B cell (primary cell): ENCODE measurements at regions not wholly inside any gene's neighbourhood (a gene's known extent, or its start where the extent isn't known, plus 50 kb on each side); places are given as distances from the start of the nearest gene placed in this dataset.
"Not testable (repeated sequence)": the region's sequence is repeated elsewhere in the genome, so short reads cannot be mapped to it uniquely, and the experiment has no call there.

ENCODE experiments used
- ATAC-seq: fragments of 200-7000 bp; cut with Tn5 transposase; one replicate; pipeline ENCODE4 v1.10.0; 2021; ENCODE audit warnings: low read depth, mild to moderate bottlenecking, moderate number of reproducible peaks, moderate library complexity
- CTCF ChIA-PET: fragments of 350-600 bp; sonication (Branson Sonifier 250); formaldehyde crosslinking; loops from one replicate; lab custom pipeline; 2021; ENCODE audit warnings: antibody characterized with exemption, inconsistent platforms; lab: Charles Lee
- POLR2A ChIA-PET: fragments of 350-600 bp; sonication (Branson Sonifier 250); formaldehyde crosslinking; loops from one replicate; lab custom pipeline; 2021; ENCODE audit warnings: antibody characterized with exemption; lab: Charles Lee
- DNase-seq: peaks from one replicate; pipeline ENCODE4 v3.0.0; 2013
- H2AFZ ChIP-seq: 2 replicates; pipeline ENCODE4 v1.6.1; 2012; ENCODE audit warnings: mild to moderate bottlenecking, low read depth, low read length; ENCODE audit not compliant: insufficient read depth, poor library complexity, severe bottlenecking
- H3K27ac ChIP-seq, 2 donors: 1 replicate in 1 of 2; 2 replicates in 1 of 2; pipeline ENCODE4 v1.5.1; 2012 to 2013; ENCODE audit warnings: low read length in 2 of 2, mild to moderate bottlenecking in 2 of 2, moderate library complexity in 1 of 2
- H3K27me3 ChIP-seq, 4 experiments: fragments of 200-600 bp in 1 of 4; sonication (generic) in 1 of 4; replicated peaks in 1 of 4; 1 replicate in 2 of 4; 2 replicates in 2 of 4; pipeline versions ENCODE4 v1.6.1 to v1.7.0; 2013 to 2016; ENCODE audit warnings: low read length in 3 of 4, mild to moderate bottlenecking in 2 of 4, mixed read lengths in 1 of 4, moderate library complexity in 1 of 4; ENCODE audit not compliant: insufficient read depth in 4 of 4, control insufficient read depth in 3 of 4; ENCODE audit errors: control extremely low read depth in 1 of 4
- H3K36me3 ChIP-seq, 2 experiments: replicated peaks in 1 of 2; 1 replicate in 1 of 2; 2 replicates in 1 of 2; pipeline versions ENCODE4 v1.6.1 to v1.7.1; 2013; ENCODE audit warnings: low read length in 1 of 2; ENCODE audit not compliant: insufficient read depth in 2 of 2, control insufficient read depth in 1 of 2; ENCODE audit errors: control extremely low read depth in 1 of 2, extremely low read depth in 1 of 2
- H3K4me1 ChIP-seq, 2 donors: fragments of 200-600 bp in 1 of 2; sonication (generic) in 1 of 2; 1 replicate in 1 of 2; 2 replicates in 1 of 2; pipeline versions ENCODE4 v1.5.1 to v1.6.1; 2013 to 2017; ENCODE audit warnings: low read length in 2 of 2; ENCODE audit not compliant: control insufficient read depth in 2 of 2, insufficient read depth in 2 of 2
- H3K4me2 ChIP-seq: replicated peaks from 2 replicates; pipeline ENCODE3; 2012; ENCODE audit warnings: mild to moderate bottlenecking, low read depth, low read length; ENCODE audit not compliant: poor library complexity, severe bottlenecking
- H3K4me3 ChIP-seq, 5 experiments: fragments of 200-600 bp in 1 of 5; sonication (generic) in 1 of 5; 1 replicate in 3 of 5; 2 replicates in 2 of 5; pipeline versions ENCODE4 v1.5.1 to v1.7.0; 2011 to 2016; ENCODE audit warnings: low read length in 4 of 5, mild to moderate bottlenecking in 4 of 5, low read depth in 2 of 5, control low read depth in 1 of 5, moderate library complexity in 1 of 5; ENCODE audit not compliant: insufficient read depth in 1 of 5; ENCODE audit errors: control extremely low read depth in 1 of 5, extremely low read depth in 1 of 5
- H3K79me2 ChIP-seq: fragments of 200-600 bp; sonication (generic); one replicate; pipeline ENCODE4 v1.6.0; 2016; ENCODE audit warnings: low read length; ENCODE audit not compliant: control insufficient read depth, insufficient read depth
- H3K9ac ChIP-seq: fragments of 200-600 bp; sonication (generic); 2 replicates; pipeline ENCODE4 v1.6.1; 2017; ENCODE audit warnings: mild to moderate bottlenecking, low read length, moderate library complexity
- H3K9me3 ChIP-seq, 3 donors: one replicate each; pipeline versions ENCODE4 v1.6.1 to v1.7.1; 2013; ENCODE audit warnings: low read length in 2 of 3; ENCODE audit not compliant: control insufficient read depth in 2 of 3, insufficient read depth in 1 of 3; ENCODE audit errors: control extremely low read depth in 1 of 3
- H4K20me1 ChIP-seq: 2 replicates; pipeline ENCODE4 v1.6.0; 2012; ENCODE audit warnings: mild to moderate bottlenecking, low read length; ENCODE audit not compliant: insufficient read depth, control insufficient read depth, poor library complexity, severe bottlenecking
- H3K27ac Mint-ChIP-seq: one replicate; pipeline ENCODE4 v1.8.0; 2021; ENCODE audit warnings: mixed read lengths
- H3K27me3 Mint-ChIP-seq: one replicate; pipeline ENCODE4 v1.8.0; 2021; ENCODE audit warnings: mixed read lengths
- H3K4me1 Mint-ChIP-seq: one replicate; pipeline ENCODE4 v1.8.0; 2021; ENCODE audit warnings: mixed read lengths
- H3K4me3 Mint-ChIP-seq: one replicate; pipeline ENCODE4 v1.8.0; 2021; ENCODE audit warnings: mixed read lengths
- H3K9me3 Mint-ChIP-seq: one replicate; pipeline ENCODE4 v1.8.0; 2022; ENCODE audit warnings: mixed read lengths; ENCODE audit not compliant: insufficient read depth
- EZH2 ChIP-seq: IDR thresholded peaks from 2 replicates; pipeline ENCODE4 v1.6.1; 2012; ENCODE audit warnings: borderline replicate concordance, low read depth, mild to moderate bottlenecking, moderate library complexity, low read length; ENCODE audit not compliant: insufficient read depth, poor library complexity, severe bottlenecking
- WGBS: methylation state at CpG from one replicate; pipeline ENCODE4 v1.1.5; 2013; ENCODE audit warnings: missing lambda C conversion rate; ENCODE audit not compliant: insufficient coverage; 5-methylcytosine and 5-hydroxymethylcytosine counted together
- intact Hi-C: fragments of 100-400 bp; cut with micrococcal nuclease; formaldehyde crosslinking; loops from one replicate; pipeline ENCODE4 v1.10.0; 2022
- TF ChIP-seq, protein P1 (sequence below): fragments of 200-600 bp; IDR thresholded peaks from one replicate; pipeline ENCODE4 v1.8.0; 2022; ENCODE audit warnings: antibody characterized with exemption, mild to moderate bottlenecking

DNA sequence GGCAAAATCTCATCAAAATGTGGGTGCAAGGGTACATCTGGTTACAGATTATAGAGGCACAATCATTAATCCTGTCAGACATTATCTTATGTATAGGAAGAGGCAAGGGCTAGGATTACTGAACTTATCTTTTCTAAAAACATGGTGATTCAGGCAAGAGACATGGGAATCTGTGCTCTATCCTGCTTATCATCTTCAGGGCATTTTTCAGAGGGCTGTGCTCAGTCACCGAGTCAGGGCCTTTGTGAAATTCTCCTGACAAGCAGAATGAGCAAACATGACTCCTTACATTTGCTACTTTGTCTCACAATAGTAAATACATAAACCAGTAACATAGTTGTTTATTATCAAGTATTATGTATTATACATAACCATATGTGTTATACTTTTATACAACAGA lies 84.2 kb upstream of the KCTD8 start:
- WGBS = no CpG with 5 or more reads among the region's 1 CpG
- no peak overlapping the region for H2AFZ ChIP-seq
- no peaks in the 10 kb centered on the region for H3K9me3 Mint-ChIP-seq

DNA sequence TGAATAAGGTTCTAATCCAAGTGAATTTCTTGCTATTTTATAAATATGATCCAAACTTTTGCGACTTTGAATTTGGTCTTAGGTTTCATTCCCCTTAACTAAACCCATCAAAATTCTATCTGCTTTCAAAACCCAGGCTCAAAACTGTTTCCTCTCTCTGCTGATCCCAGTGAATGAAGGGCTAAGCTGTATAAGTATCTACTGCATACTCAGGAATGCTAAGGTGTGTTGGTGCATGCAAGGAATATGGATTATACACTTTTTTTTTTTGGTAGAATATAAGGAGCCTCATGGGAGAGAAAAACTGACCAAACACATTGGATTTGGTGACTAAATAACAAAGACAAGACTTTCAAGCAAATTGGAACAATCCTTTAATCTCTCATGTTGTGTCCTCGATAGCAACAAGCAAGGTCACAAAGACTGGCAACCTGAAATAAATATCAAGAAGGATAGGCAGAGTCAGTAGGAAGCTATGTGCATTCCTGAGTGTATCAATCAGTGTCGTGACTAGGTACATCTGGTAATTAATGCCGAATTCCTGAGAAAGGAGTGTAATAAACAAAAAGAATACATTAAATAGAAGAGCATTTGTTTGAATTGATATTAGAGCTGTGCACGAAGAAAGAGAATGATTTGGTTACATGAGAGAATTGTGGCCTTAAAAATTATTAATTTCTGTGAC lies 74.3 kb upstream of the KCTD8 start:
- Histone ChIP-seq H4K20me1 (no peaks in the 10 kb centered on the region), H3K27me3 (no peaks in the 10 kb centered on the region), H3K27ac (no peak overlapping the region), H2AFZ (no peak overlapping the region), H3K4me1 (no peaks in the 10 kb centered on the region), H3K4me3 (no peak overlapping the region), H3K9ac (no peak overlapping the region), H3K79me2 (no peaks in the 10 kb centered on the region), H3K9me3 (peaks cover 0 to 4% (median 0%) of the 10 kb centered on the region in 3 donors), H3K36me3 (no peaks in the 10 kb centered on the region), H3K4me2 (no peak overlapping the region)
- ChIA-PET POLR2A (no interaction called here), CTCF (no interaction called here)
- H3K4me1 Mint-ChIP-seq = no peaks in the 10 kb centered on the region
- H3K27me3 Mint-ChIP-seq = no peaks in the 10 kb centered on the region
- DNase-seq = no peak
- WGBS = no CpG with 5 or more reads among the region's 5 CpGs
- intact Hi-C loops = no loop called here
- no peak for ATAC-seq
- H3K9me3 Mint-ChIP-seq = peaks cover 3% of the 10 kb centered on the region
- no peak overlapping the region for H3K27ac Mint-ChIP-seq
- TF ChIP-seq, protein P1, sequence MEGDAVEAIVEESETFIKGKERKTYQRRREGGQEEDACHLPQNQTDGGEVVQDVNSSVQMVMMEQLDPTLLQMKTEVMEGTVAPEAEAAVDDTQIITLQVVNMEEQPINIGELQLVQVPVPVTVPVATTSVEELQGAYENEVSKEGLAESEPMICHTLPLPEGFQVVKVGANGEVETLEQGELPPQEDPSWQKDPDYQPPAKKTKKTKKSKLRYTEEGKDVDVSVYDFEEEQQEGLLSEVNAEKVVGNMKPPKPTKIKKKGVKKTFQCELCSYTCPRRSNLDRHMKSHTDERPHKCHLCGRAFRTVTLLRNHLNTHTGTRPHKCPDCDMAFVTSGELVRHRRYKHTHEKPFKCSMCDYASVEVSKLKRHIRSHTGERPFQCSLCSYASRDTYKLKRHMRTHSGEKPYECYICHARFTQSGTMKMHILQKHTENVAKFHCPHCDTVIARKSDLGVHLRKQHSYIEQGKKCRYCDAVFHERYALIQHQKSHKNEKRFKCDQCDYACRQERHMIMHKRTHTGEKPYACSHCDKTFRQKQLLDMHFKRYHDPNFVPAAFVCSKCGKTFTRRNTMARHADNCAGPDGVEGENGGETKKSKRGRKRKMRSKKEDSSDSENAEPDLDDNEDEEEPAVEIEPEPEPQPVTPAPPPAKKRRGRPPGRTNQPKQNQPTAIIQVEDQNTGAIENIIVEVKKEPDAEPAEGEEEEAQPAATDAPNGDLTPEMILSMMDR = no peak
- no peak for TF ChIP-seq EZH2
- H3K4me3 Mint-ChIP-seq = no peak overlapping the region

More for the DNA sequence above, 84.2 kb upstream of the KCTD8 start:
- no peak overlapping the region for H3K4me3 Mint-ChIP-seq
- no peaks in the 10 kb centered on the region for H3K27me3 Mint-ChIP-seq
- Histone ChIP-seq H3K9ac (no peak overlapping the region), H3K4me1 (no peaks in the 10 kb centered on the region), H3K9me3 (no peaks in the 10 kb centered on the region), H3K4me3 (no peak overlapping the region), H3K36me3 (no peaks in the 10 kb centered on the region), H3K79me2 (no peaks in the 10 kb centered on the region), H3K27me3 (no peaks in the 10 kb centered on the region), H4K20me1 (no peaks in the 10 kb centered on the region), H3K4me2 (no peak overlapping the region), H3K27ac (no peak overlapping the region)
- no peak for ATAC-seq
- CTCF ChIA-PET = no interaction called here
- intact Hi-C loops = no loop called here
- DNase-seq = no peak
- no peak for TF ChIP-seq EZH2
- TF ChIP-seq, protein P1 = no peak
- POLR2A ChIA-PET = no interaction called here
- H3K4me1 Mint-ChIP-seq = no peaks in the 10 kb centered on the region
- H3K27ac Mint-ChIP-seq = no peak overlapping the region

- H3K9me3 Mint-ChIP-seq, H3K27ac ChIP-seq, H3K27me3 ChIP-seq, H3K79me2 ChIP-seq, H3K36me3 ChIP-seq, H3K27me3 Mint-ChIP-seq, H4K20me1 ChIP-seq, H3K4me3 Mint-ChIP-seq, H3K4me3 ChIP-seq, CTCF ChIA-PET, H3K4me1 Mint-ChIP-seq, H3K4me2 ChIP-seq, H3K9me3 ChIP-seq, intact Hi-C loops, H3K27ac Mint-ChIP-seq, H3K9ac ChIP-seq, POLR2A ChIA-PET, H3K4me1 ChIP-seq, DNase-seq, ATAC-seq, H2AFZ ChIP-seq: not testable (repeated sequence)
- WGBS = 92% methylated on average over 6 of the region's 9 CpGs
Observed at GRCh38 chr4:44502216-44502615, 53.6 kb upstream of the KCTD8 start.
